ENCODE measurements at regions not wholly inside any gene's neighbourhood (a gene's known extent, or its start where the extent isn't known, plus 50 kb on each side); places are given as distances from the start of the nearest gene placed in this dataset.
"Not testable (repeated sequence)": the region's sequence is repeated elsewhere in the genome, so short reads cannot be mapped to it uniquely, and the experiment has no call there.

DNA sequence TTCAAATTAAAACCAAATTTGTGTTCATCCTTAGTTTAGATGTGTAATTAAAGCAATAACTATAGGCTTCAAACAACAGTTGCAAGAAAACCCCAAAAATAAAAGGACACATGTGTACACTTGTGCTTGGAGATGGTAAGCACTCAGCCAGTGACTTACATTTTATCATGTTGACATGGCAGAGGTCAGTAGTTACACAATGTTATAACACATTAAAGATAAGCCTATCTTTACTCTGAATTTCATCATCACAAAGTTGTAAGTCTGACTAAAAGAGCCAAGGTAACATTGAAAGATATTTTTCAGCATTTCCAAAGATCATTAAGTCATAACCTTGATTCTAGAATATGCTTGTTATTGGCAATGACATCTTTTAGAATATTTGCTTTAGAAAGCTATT, 98.5 kb upstream of the PNPLA4 start:
- no peaks in the 10 kb centered on the region for H3K4me1 ChIP-seq (ENCODE audit: control insufficient read depth, insufficient read depth, low read length)
- H3K4me3 ChIP-seq (ENCODE audit: low read length) = no peak overlapping the region
- H3K36me3 ChIP-seq (ENCODE audit: control insufficient read depth, insufficient read depth, low read length, severe bottlenecking) = no peaks in the 10 kb centered on the region
- DNase-seq (ENCODE audit: low read depth) = no peak
- H3K9ac ChIP-seq (ENCODE audit: low read length) = no peak overlapping the region
- no peaks in the 10 kb centered on the region for H3K27me3 ChIP-seq (replicated peaks; ENCODE audit: control insufficient read depth, insufficient read depth, low read length)
- no peaks in the 10 kb centered on the region for H3K9me3 ChIP-seq (ENCODE audit: control insufficient read depth, low read length)

DNA sequence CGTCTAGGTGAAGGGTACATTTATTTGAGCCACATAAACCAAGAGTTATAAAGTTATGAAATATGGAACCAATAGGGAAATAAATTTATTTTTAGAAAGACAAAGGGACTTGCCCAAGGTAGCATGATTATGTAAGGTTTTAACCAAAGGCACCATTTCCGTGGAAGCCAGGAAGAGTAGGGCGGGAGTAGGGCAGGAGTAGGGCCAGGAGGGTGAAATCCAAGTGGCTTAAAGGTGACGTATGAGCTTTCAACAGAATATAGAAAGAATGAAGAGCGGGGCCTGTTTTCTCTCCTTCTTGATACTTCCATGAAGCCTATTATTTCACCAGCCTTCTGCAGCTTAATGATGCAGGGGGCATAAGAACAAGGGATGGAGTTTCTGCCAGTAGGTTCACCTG, 91.7 kb upstream of the PNPLA4 start:
- DNase-seq (ENCODE audit: low read depth) = no peak
- no peaks in the 10 kb centered on the region for H3K36me3 ChIP-seq (ENCODE audit: control insufficient read depth, insufficient read depth, low read length, severe bottlenecking)
- H3K4me3 ChIP-seq (ENCODE audit: low read length) = no peak overlapping the region

DNA sequence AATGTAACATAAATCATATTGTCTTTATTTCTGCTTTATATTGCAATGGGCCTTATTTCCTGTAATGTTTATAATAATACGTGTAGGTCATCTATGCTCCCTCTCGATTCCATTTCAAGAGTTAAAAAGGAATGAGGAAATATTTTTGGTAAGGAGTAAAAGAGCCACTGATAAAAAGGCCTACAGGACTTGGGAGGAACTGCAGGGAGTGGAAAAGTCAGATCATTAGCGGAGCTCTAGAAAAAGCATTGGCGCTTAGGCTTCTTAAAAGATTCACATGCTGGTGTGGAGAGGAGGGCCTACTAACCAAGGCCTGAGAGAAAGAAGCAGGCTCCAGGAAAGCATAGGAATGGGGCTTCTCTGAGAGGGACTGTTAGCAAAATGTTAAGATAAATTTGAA, 82.9 kb upstream of the PNPLA4 start:
- Histone ChIP-seq H3K9me3 (ENCODE audit: control insufficient read depth, low read length) (no peaks in the 10 kb centered on the region), H3K4me3 (ENCODE audit: low read length) (no peak overlapping the region), H3K9ac (ENCODE audit: low read length) (no peak overlapping the region), H3K27me3 (replicated peaks; ENCODE audit: control insufficient read depth, insufficient read depth, low read length) (no peaks in the 10 kb centered on the region), H3K36me3 (ENCODE audit: control insufficient read depth, insufficient read depth, low read length, severe bottlenecking) (no peaks in the 10 kb centered on the region), H3K4me1 (ENCODE audit: control insufficient read depth, insufficient read depth, low read length) (peaks cover 6% of the 10 kb centered on the region)
- no peak for DNase-seq (ENCODE audit: low read depth)

More for the DNA sequence above, 91.7 kb upstream of the PNPLA4 start:
- Histone ChIP-seq H3K9me3 (ENCODE audit: control insufficient read depth, low read length) (no peaks in the 10 kb centered on the region), H3K9ac (ENCODE audit: low read length) (no peak overlapping the region), H3K27me3 (replicated peaks; ENCODE audit: control insufficient read depth, insufficient read depth, low read length) (peaks cover 4% of the 10 kb centered on the region), H3K4me1 (ENCODE audit: control insufficient read depth, insufficient read depth, low read length) (peaks cover 3% of the 10 kb centered on the region)

DNA sequence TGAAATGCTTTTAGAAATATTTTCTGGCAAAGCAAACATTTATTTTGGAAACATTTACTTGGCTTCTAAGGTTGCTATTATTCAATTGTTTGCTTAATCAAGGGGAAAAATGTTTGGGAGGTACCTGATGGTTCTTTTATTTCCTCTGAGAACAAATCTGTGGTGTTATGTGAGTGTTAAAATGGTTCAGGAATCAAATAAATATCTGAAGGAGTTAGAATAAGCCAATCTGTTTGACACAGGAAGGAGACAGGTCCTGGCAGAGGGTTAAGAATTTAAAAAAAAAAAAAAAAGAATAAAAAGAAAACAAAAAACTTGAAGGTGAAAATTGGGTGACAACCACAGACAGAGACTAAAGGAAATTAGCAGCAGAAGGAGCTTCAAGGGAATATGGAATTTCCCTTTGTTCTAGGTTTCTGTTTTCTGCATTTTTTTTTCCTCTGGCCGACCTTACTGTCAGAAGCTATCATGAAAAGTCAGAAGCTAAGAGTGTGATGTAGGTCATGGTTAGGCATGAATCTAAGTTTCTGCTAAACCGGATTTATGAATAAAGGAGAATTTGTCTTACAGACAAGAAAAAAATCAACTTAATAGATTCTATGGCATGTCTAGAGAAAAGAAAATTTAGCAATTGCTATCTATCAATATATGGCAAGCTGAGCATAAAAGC, 78.6 kb upstream of the PNPLA4 start:
- DNase-seq (ENCODE audit: low read depth) = no peak
- H3K36me3 ChIP-seq (ENCODE audit: control insufficient read depth, insufficient read depth, low read length, severe bottlenecking) = no peaks in the 10 kb centered on the region
- no peaks in the 10 kb centered on the region for H3K4me1 ChIP-seq (ENCODE audit: control insufficient read depth, insufficient read depth, low read length)
- no peaks in the 10 kb centered on the region for H3K27me3 ChIP-seq (replicated peaks; ENCODE audit: control insufficient read depth, insufficient read depth, low read length)
- no peak overlapping the region for H3K4me3 ChIP-seq (ENCODE audit: low read length)
- H3K9ac ChIP-seq (ENCODE audit: low read length) = no peak overlapping the region
- H3K9me3 ChIP-seq (ENCODE audit: control insufficient read depth, low read length) = no peaks in the 10 kb centered on the region

DNA sequence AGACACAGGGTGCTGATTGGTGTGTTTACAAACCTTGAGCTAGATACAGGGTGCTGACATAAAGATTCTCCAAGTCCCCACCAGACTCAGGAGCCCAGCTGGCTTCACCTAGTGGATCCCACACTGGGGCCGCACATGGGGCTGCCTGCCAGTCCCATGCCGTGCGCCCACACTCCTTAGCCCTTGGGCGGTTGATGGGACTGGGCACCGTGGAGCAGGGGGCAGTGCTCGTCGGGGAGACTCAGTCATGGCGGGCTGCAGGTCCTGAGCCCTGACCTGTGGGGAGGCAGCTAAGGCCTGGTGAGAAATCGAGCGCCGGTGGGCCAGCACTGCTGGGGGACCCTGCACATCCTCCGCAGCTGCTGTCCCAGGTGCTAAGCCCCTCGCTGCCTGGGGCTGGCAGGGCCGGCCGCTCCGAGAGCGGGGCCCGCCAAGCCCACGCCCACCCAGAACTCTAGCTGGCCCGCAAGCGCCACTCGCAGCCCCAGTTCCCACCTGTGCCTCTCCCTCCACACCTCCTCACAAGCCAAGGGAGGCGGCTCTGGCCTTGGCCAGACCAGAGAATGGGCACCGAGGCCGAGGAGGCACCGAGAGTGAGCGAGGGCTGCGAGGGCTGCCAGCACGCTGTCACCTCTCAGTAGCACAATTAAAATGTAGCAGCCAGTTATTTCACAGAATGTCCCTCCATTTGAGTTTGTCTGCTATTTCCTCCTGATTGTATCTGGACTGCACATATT, 76.1 kb upstream of the PNPLA4 start:
- no peaks in the 10 kb centered on the region for H3K4me1 ChIP-seq (ENCODE audit: control insufficient read depth, insufficient read depth, low read length)
- peaks cover 10% of the 10 kb centered on the region for H3K27me3 ChIP-seq (replicated peaks; ENCODE audit: control insufficient read depth, insufficient read depth, low read length)
- H3K4me3 ChIP-seq (ENCODE audit: low read length) = no peak overlapping the region

DNA sequence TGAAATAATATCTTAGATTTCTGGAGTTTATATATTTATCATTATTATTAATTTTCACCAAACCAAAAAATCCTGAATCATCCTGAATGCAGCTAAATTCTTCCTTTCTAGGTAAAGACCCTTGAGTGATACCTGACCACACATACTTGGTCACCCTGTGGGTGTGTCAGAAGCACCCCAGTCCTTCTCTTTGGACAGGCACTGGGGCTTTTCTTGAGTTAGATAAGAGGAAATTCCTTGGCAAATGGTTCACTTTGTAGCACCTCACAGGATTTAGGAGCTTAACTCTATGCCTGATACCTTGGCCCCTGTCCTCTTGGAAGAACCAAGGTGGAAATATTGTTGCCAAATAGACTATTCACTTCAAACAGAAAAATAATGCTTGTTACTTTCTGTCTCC, 69.6 kb upstream of the PNPLA4 start:
- DNase-seq (ENCODE audit: low read depth) = no peak
- no peaks in the 10 kb centered on the region for H3K9me3 ChIP-seq (ENCODE audit: control insufficient read depth, low read length)
- peaks cover 13% of the 10 kb centered on the region for H3K27me3 ChIP-seq (replicated peaks; ENCODE audit: control insufficient read depth, insufficient read depth, low read length)

More for the DNA sequence above, 76.1 kb upstream of the PNPLA4 start:
- no peak for DNase-seq (ENCODE audit: low read depth)
- Histone ChIP-seq H3K9me3 (ENCODE audit: control insufficient read depth, low read length) (no peaks in the 10 kb centered on the region), H3K9ac (ENCODE audit: low read length) (no peak overlapping the region), H3K36me3 (ENCODE audit: control insufficient read depth, insufficient read depth, low read length, severe bottlenecking) (no peaks in the 10 kb centered on the region)

DNA sequence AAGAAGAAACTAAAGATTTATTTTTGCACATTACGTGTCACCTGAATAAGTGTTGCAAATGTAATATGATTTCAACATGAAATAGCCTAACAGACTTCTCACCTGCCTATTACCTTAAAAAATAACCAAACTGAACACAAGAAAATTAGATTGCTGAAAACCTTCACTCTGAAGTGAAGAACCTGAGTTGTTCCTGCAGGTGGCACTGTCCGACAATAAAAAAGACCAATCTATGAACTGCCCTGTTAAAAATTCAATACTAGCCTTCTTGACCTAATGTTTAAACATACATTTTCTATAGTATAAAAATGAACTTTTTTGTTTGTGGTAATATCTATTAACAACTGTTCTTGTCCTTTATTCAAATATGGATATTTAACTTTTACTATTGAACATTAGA, 69.2 kb upstream of the PNPLA4 start:
- peaks cover 3% of the 10 kb centered on the region for H3K4me1 ChIP-seq (ENCODE audit: control insufficient read depth, insufficient read depth, low read length)
- no peaks in the 10 kb centered on the region for H3K36me3 ChIP-seq (ENCODE audit: control insufficient read depth, insufficient read depth, low read length, severe bottlenecking)
- no peaks in the 10 kb centered on the region for H3K9me3 ChIP-seq (ENCODE audit: control insufficient read depth, low read length)
- H3K4me3 ChIP-seq (ENCODE audit: low read length) = no peak overlapping the region
- peak; percentile 61 for DNase-seq (ENCODE audit: low read depth)
- peaks cover 17% of the 10 kb centered on the region for H3K27me3 ChIP-seq (replicated peaks; ENCODE audit: control insufficient read depth, insufficient read depth, low read length)
- no peak overlapping the region for H3K9ac ChIP-seq (ENCODE audit: low read length)

More for the DNA sequence above, 69.6 kb upstream of the PNPLA4 start:
- Histone ChIP-seq H3K9ac (ENCODE audit: low read length) (no peak overlapping the region), H3K4me1 (ENCODE audit: control insufficient read depth, insufficient read depth, low read length) (peaks cover 3% of the 10 kb centered on the region), H3K36me3 (ENCODE audit: control insufficient read depth, insufficient read depth, low read length, severe bottlenecking) (no peaks in the 10 kb centered on the region), H3K4me3 (ENCODE audit: low read length) (no peak overlapping the region)

DNA sequence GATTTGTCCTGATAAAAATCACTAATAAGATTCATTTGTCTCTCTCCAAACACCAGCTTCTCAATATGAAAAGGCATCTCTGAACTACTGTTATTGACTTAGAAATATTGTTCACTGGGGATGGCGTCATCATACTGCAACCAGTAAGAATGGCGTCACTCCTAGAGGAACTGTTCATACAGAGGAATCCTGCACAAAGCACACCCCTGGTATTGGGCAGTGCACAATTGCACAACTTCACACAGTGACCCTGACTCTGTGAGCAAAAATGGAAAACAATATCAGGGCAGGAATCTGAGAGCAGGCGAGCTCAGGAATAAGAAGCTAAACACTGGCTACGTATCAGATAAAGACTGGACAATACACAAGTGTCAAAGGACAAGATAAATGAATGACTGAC, 66.7 kb upstream of the PNPLA4 start:
- no peak overlapping the region for H3K9ac ChIP-seq (ENCODE audit: low read length)
- no peak for DNase-seq (ENCODE audit: low read depth)

DNA sequence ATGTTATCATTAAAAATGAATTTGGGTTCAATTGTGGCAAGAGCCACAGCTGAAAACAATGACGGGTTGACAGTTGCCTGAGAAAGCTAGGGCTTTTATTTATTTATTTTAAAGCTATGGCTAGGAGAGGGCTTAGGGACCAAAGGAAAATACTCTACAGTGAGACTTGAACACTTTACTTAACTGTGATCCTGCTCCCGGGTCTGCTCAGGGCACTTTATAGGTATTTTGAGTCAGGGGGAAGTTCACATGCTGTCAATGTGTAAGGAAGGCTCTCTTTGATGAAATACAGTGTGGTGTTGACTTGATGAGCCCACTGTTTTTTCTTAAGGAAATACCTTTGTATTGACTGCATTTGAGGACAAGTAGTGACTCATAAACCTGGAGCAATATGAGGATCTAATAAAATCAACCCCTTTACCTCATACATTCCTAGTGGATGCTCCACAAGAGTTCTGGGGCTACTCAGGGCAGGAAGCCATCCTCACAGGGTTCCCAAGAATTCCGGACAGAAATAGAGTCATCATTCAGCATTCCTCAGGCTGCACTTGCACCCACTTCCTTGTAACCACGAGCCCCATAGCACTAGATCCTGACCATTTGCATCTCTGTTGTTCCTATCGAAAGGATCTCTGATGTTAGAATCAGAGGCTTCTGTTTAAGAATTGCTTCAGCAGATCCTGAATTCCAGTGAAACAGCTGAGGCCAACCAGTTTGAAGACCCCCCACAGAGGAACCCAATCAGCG, 61.0 kb upstream of the PNPLA4 start:
- not testable (repeated sequence) for H3K9me3 ChIP-seq (ENCODE audit: control insufficient read depth, low read length); H3K4me1 ChIP-seq (ENCODE audit: control insufficient read depth, insufficient read depth, low read length); H3K27me3 ChIP-seq (replicated peaks; ENCODE audit: control insufficient read depth, insufficient read depth, low read length); H3K4me3 ChIP-seq (ENCODE audit: low read length); DNase-seq (ENCODE audit: low read depth); H3K9ac ChIP-seq (ENCODE audit: low read length); H3K36me3 ChIP-seq (ENCODE audit: control insufficient read depth, insufficient read depth, low read length, severe bottlenecking)

More for the DNA sequence above, 66.7 kb upstream of the PNPLA4 start:
- H3K9me3 ChIP-seq (ENCODE audit: control insufficient read depth, low read length) = no peaks in the 10 kb centered on the region
- H3K4me1 ChIP-seq (ENCODE audit: control insufficient read depth, insufficient read depth, low read length) = peaks cover 3% of the 10 kb centered on the region
- peaks cover 8% of the 10 kb centered on the region for H3K27me3 ChIP-seq (replicated peaks; ENCODE audit: control insufficient read depth, insufficient read depth, low read length)
- H3K36me3 ChIP-seq (ENCODE audit: control insufficient read depth, insufficient read depth, low read length, severe bottlenecking) = no peaks in the 10 kb centered on the region
- no peak overlapping the region for H3K4me3 ChIP-seq (ENCODE audit: low read length)

DNA sequence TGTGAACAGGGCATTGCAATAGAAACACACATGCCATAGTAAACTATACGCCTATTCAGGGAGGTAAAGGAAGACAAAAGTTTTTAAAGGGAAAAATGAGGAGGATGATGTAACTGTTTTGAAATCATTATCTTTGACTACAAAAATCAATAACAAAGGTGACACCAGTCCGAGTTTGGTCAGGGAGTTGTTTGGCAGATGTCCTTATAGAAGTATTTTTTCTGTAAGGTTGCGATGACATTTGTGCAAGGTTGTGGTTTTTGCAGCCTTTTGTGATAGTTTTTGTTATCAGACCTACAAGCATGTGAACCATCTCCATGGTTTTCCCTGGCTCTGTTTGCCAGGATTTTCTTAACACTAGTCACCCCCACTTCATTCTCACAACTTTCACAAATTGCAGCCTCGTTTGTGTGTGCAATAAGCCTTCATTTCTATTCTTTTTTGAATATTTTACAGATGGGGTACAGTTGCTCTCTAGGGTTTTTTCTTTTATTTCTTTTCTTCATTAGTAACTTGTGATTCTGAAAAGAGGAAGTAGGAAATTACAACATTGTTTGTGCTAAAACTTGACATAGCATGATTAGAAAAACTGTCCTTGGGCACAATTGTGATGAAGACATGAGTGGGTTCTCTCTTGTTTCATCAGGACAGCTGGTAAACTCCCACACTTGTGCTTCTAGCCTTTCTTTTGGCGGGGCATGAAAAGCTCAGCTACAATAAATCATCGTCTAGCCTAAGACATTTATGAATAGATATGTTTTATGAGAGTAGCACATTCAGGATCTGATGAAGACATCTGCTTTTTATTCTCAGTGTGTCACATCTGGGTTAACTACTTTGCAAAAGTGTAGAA, 60.2 kb upstream of the PNPLA4 start:
- peaks cover 7% of the 10 kb centered on the region for H3K4me1 ChIP-seq (ENCODE audit: control insufficient read depth, insufficient read depth, low read length)
- DNase-seq (ENCODE audit: low read depth) = no peak

DNA sequence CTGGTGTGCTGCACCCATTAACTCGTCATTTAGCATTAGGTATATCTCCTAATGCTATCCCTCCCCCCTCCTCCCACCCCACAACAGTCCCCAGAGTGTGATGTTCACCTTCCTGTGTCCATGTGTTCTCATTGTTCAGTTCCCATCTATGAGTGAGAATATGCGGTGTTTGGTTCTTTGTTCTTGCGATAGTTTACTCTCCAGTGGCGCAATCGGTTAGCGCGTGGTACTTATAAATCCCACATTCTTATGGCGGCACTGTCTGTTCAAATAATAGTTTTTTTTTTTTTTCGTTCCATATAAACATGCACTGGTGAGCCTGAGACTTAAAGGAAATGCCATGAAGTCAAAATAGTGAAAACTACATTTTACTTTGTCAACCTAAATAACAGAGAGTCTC, 59.5 kb upstream of the PNPLA4 start:
- H3K9ac ChIP-seq (ENCODE audit: low read length); H3K36me3 ChIP-seq (ENCODE audit: control insufficient read depth, insufficient read depth, low read length, severe bottlenecking); H3K4me1 ChIP-seq (ENCODE audit: control insufficient read depth, insufficient read depth, low read length); DNase-seq (ENCODE audit: low read depth); H3K27me3 ChIP-seq (replicated peaks; ENCODE audit: control insufficient read depth, insufficient read depth, low read length); H3K9me3 ChIP-seq (ENCODE audit: control insufficient read depth, low read length); H3K4me3 ChIP-seq (ENCODE audit: low read length): not testable (repeated sequence)

More for the DNA sequence above, 60.2 kb upstream of the PNPLA4 start:
- Histone ChIP-seq H3K36me3 (ENCODE audit: control insufficient read depth, insufficient read depth, low read length, severe bottlenecking) (no peaks in the 10 kb centered on the region), H3K9me3 (ENCODE audit: control insufficient read depth, low read length) (no peaks in the 10 kb centered on the region), H3K4me3 (ENCODE audit: low read length) (no peak overlapping the region), H3K9ac (ENCODE audit: low read length) (no peak overlapping the region), H3K27me3 (replicated peaks; ENCODE audit: control insufficient read depth, insufficient read depth, low read length) (peaks cover 8% of the 10 kb centered on the region)
